SIG-M5 (cell line): ENCODE measurements at regions not wholly inside any gene's neighbourhood (a gene's known extent, or its start where the extent isn't known, plus 50 kb on each side); places are given as distances from the start of the nearest gene placed in this dataset.

ENCODE experiments used
- DNase-seq: peaks from one replicate; lab custom pipeline; 2025; lab: John Stamatoyannopoulos, UW

- no peak for DNase-seq
Observed at GRCh38 chr13:50712456-50712855, 131.0 kb downstream of the DLEU7 start.

- DNase-seq: no peak
Observed at GRCh38 chr13:50712881-50713280, 130.6 kb downstream of the DLEU7 start.

- peak; percentile 97 for DNase-seq
Observed at GRCh38 chr13:50713523-50714248, 129.8 kb downstream of the DLEU7 start.

GRCh38 chr13:50714891-50715290 lies 128.6 kb downstream of the DLEU7 start:
- DNase-seq: no peak

- DNase-seq: peak; percentile 78
Observed at GRCh38 chr13:50715402-50716146, 127.9 kb downstream of the DLEU7 start.

GRCh38 chr13:50720861-50721671 lies 122.4 kb downstream of the DLEU7 start:
- DNase-seq: no peak

- DNase-seq: no peak
Observed at GRCh38 chr13:50721672-50721992, 121.9 kb downstream of the DLEU7 start.

- no peak for DNase-seq
Observed at GRCh38 chr13:50722440-50723125, 120.9 kb downstream of the DLEU7 start.

- no peak for DNase-seq
Observed at GRCh38 chr13:50724438-50724837, 119.1 kb downstream of the DLEU7 start.

- DNase-seq: no peak
Observed at GRCh38 chr13:50724913-50725312, 118.6 kb downstream of the DLEU7 start.

GRCh38 chr13:50726164-50726563 lies 117.3 kb downstream of the DLEU7 start:
- DNase-seq: no peak

- DNase-seq: no peak
Observed at GRCh38 chr13:50729177-50729576, 114.3 kb downstream of the DLEU7 start.

- DNase-seq: no peak
Observed at GRCh38 chr13:50730496-50731351, 112.8 kb downstream of the DLEU7 start.

GRCh38 chr13:50731400-50731799 lies 112.1 kb downstream of the DLEU7 start:
- DNase-seq: no peak

- DNase-seq: no peak
Observed at GRCh38 chr13:50732712-50733111, 110.8 kb downstream of the DLEU7 start.

- DNase-seq: no peak
Observed at GRCh38 chr13:50733392-50733791, 110.1 kb downstream of the DLEU7 start.

GRCh38 chr13:50735071-50735470 lies 108.4 kb downstream of the DLEU7 start:
- DNase-seq: no peak

- no peak for DNase-seq
Observed at GRCh38 chr13:50740052-50740741, 103.3 kb downstream of the DLEU7 start.

- DNase-seq: no peak
Observed at GRCh38 chr13:50742353-50742752, 101.1 kb downstream of the DLEU7 start.

GRCh38 chr13:50742968-50743367 lies 100.5 kb downstream of the DLEU7 start:
- no peak for DNase-seq
